ENCODE measurements at regions not wholly inside any gene's neighbourhood (a gene's known extent, or its start where the extent isn't known, plus 50 kb on each side); places are given as distances from the start of the nearest gene placed in this dataset.

GRCh38 chr11:112588252-112588694 is 327.6 kb upstream of the PLET1 start:
- DNase-seq (ENCODE audit: low read depth) = peak; percentile 9

GRCh38 chr11:112589155-112589554 is 328.5 kb upstream of the PLET1 start:
- DNase-seq (ENCODE audit: low read depth) = no peak

- no peak for DNase-seq (ENCODE audit: low read depth)
Observed at GRCh38 chr11:112590764-112591163, 330.1 kb upstream of the PLET1 start.

- DNase-seq (ENCODE audit: low read depth) = no peak
Observed at GRCh38 chr11:112593440-112593839, 332.8 kb upstream of the PLET1 start.

GRCh38 chr11:112596324-112596723 is 335.7 kb upstream of the PLET1 start:
- DNase-seq (ENCODE audit: low read depth) = no peak

GRCh38 chr11:112597286-112597790 is 336.7 kb upstream of the PLET1 start:
- DNase-seq (ENCODE audit: low read depth) = no peak

- no peak for DNase-seq (ENCODE audit: low read depth)
Observed at GRCh38 chr11:112599265-112599664, 338.6 kb upstream of the PLET1 start.

GRCh38 chr11:112599856-112600533 is 339.3 kb upstream of the PLET1 start:
- no peak for DNase-seq (ENCODE audit: low read depth)

- no peak for DNase-seq (ENCODE audit: low read depth)
Observed at GRCh38 chr11:112605093-112605666, 344.5 kb upstream of the PLET1 start.

GRCh38 chr11:112606656-112607055 is 346.0 kb upstream of the PLET1 start:
- no peak for DNase-seq (ENCODE audit: low read depth)

GRCh38 chr11:112608509-112608908 is 347.8 kb upstream of the PLET1 start:
- no peak for DNase-seq (ENCODE audit: low read depth)

GRCh38 chr11:112610494-112610893 is 349.8 kb upstream of the PLET1 start:
- DNase-seq (ENCODE audit: low read depth) = no peak

GRCh38 chr11:112610996-112611750 is 350.0 kb upstream of the NCAM1 start:
- no peak for DNase-seq (ENCODE audit: low read depth)

GRCh38 chr11:112611771-112612170 is 349.4 kb upstream of the NCAM1 start:
- DNase-seq (ENCODE audit: low read depth) = no peak

GRCh38 chr11:112612250-112612849 is 348.9 kb upstream of the NCAM1 start:
- DNase-seq (ENCODE audit: low read depth) = no peak

- no peak for DNase-seq (ENCODE audit: low read depth)
Observed at GRCh38 chr11:112613051-112613972, 347.9 kb upstream of the NCAM1 start.

GRCh38 chr11:112614605-112615004 is 346.6 kb upstream of the NCAM1 start:
- no peak for DNase-seq (ENCODE audit: low read depth)

GRCh38 chr11:112615238-112615637 is 346.0 kb upstream of the NCAM1 start:
- DNase-seq (ENCODE audit: low read depth) = no peak

GRCh38 chr11:112615891-112616290 is 345.3 kb upstream of the NCAM1 start:
- no peak for DNase-seq (ENCODE audit: low read depth)

- DNase-seq (ENCODE audit: low read depth) = no peak
Observed at GRCh38 chr11:112616327-112617097, 344.7 kb upstream of the NCAM1 start.

GRCh38 chr11:112617098-112617425 is 344.2 kb upstream of the NCAM1 start:
- no peak for DNase-seq (ENCODE audit: low read depth)

All from activated T-cell treated with anti-CD3 and anti-CD28 coated beads for 1 hour (primary cell).